Esophagus squamous epithelium (tissue), 4 donors: ENCODE measurements at regions not wholly inside any gene's neighbourhood (a gene's known extent, or its start where the extent isn't known, plus 50 kb on each side); places are given as distances from the start of the nearest gene placed in this dataset.

Source experiments
- POLR2A ChIP-seq, 4 donors: fragments of 450-650 bp; IDR thresholded peaks; one replicate each; pipeline ENCODE4 v1.6.1; 2017; ENCODE audit warnings: antibody characterized with exemption in 4 of 4, mild to moderate bottlenecking in 4 of 4, moderate library complexity in 3 of 4
- TF ChIP-seq, protein P1 (sequence below), 6 experiments: fragments of 450-650 bp in 4 of 6; fragments of 200-600 bp in 2 of 6; sonication (generic) in 2 of 6; IDR thresholded peaks; one replicate each; pipeline ENCODE4 v1.5.1; 2016 to 2019; ENCODE audit warnings: antibody characterized with exemption in 6 of 6, mild to moderate bottlenecking in 4 of 6, moderate library complexity in 4 of 6

DNA sequence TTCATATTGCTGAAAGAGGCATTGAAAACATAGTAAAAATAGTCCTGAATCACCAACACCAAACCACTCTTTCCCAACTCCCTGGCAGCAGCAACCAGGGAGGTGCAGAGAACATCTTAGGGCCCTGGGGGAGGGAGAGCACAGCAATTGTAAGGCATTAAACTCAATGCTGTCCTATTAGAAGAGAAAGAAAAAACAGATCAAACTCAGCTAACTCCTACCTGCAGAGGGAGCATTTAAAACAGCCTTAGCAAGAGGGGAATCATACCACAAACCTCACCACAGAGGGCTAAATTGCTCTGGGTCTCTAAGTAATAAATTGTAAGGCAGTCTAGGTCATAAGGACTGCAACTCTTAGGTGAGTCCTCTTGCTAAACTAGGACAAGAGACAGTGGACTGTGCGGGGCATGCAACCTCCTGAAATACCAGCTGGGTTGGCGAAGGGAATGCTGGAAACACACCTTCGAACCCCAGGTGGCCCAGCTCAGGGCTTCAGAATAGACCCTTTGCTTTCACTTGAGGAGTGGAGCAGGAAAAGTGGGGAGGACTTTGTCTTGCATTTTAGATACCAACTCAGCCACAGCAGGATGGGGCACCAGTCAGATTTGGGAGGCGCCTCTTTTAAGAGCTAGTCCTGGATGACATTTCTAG is 697.1 kb upstream of the FAT3 start:
- TF ChIP-seq, protein P1, sequence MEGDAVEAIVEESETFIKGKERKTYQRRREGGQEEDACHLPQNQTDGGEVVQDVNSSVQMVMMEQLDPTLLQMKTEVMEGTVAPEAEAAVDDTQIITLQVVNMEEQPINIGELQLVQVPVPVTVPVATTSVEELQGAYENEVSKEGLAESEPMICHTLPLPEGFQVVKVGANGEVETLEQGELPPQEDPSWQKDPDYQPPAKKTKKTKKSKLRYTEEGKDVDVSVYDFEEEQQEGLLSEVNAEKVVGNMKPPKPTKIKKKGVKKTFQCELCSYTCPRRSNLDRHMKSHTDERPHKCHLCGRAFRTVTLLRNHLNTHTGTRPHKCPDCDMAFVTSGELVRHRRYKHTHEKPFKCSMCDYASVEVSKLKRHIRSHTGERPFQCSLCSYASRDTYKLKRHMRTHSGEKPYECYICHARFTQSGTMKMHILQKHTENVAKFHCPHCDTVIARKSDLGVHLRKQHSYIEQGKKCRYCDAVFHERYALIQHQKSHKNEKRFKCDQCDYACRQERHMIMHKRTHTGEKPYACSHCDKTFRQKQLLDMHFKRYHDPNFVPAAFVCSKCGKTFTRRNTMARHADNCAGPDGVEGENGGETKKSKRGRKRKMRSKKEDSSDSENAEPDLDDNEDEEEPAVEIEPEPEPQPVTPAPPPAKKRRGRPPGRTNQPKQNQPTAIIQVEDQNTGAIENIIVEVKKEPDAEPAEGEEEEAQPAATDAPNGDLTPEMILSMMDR (IDR thresholded peaks at IDR 0.05), result no peak
- no peak for TF ChIP-seq POLR2A (IDR thresholded peaks at IDR 0.05)
